ENCODE measurements at regions not wholly inside any gene's neighbourhood (a gene's known extent, or its start where the extent isn't known, plus 50 kb on each side); places are given as distances from the start of the nearest gene placed in this dataset.

- no peak for DNase-seq
Observed at GRCh38 chr12:60052483-60052882, 456.7 kb downstream of the SLC16A7 start.

DNA sequence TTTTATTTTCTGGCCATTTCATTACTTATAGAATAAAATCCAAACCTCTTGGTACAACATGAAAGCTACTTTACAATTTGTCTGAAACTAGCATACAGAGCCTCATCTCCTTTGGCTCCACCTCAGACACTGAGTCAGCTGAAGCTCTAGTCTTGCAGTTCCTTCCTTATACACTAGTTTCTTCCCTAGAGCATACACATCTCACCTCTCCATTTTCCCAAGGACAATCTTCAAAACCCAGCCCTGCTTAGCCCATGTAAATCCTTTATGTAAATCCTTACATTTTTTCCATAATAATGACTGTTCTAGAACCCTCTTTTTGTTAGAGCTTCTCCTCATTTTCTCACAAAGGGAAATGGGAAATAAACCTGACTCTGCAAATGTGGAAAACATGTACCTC is 463.4 kb downstream of the SLC16A7 start:
- no peak for DNase-seq

GRCh38 chr12:60066655-60067054 is 470.8 kb downstream of the SLC16A7 start:
- DNase-seq, result no peak

DNA sequence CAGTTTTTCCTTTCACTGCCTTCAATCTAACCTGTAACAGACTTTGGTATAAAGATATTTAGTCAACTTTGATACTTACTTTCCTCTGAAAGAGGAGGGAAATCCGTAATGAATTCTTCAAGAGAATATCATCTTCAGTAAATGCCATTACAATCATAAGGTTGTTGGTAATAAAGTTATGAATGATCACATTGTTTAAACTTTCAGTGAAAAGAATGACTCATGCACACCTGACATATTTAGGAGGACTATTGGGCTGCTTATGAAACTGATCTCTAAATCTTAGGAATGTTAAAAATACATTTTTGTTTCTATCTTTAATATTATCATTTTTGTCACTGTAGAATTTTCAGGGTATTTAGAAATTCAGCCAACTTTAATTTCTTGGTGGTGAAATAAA is 474.7 kb downstream of the SLC16A7 start:
- DNase-seq, result no peak

DNA sequence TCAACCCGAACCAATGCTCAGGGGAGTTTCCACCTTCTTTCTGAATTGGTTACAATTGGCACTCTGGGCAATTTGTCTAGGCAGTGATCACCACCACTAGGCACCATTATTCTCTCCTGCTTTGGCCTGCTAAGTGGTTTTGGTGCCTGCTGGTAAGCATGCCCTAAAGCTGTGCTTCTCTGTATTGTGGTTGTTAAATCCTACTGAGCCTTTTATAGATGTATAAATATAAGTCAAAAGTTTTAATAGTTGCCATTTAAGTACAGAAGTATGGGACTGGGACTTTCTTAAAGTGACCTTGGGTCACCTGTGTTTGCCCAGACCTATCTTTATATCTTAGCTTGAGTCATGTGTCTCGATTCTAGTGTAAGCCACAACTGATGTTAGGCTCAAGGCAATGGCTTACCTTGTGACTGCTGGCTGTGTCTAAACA is 475.9 kb downstream of the SLC16A7 start:
- no peak for DNase-seq

DNA sequence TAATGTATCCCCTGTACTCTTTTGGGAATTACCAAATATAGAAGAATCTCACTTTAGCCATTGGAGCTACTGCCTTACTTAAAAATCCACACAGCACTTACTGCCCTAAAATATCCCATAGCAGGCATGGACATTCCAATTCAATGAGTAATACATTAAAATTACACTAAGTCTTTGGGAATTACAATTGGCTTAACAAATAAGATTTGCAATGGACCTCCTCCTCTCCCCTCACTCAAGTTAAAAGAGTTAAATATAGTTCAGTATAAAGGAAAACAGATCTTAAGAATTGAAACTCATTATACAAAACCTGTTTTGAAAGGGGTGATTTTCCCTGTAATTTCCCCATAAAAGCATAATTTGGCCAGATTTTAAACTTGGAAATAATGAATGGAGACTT is 477.1 kb downstream of the SLC16A7 start:
- no peak for DNase-seq

DNA sequence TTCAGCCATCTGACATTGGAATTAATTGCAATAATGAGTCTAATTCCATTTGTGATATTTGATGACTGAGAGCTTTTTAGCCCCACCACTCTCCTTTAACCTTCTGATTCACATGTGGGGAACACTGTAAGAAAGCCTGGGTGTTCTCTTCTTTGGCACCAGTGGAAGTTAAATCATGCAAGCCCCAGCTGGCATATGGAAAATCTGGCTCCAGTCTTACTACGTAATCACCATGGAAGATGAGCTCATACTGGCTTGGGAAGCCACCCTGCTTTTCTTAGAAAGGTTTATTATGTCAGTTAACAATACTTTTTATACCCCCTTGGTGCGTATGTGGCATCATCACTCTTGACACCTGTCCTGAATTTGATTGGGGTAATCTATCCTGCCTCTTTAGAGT is 479.3 kb downstream of the SLC16A7 start:
- no peak for DNase-seq

DNA sequence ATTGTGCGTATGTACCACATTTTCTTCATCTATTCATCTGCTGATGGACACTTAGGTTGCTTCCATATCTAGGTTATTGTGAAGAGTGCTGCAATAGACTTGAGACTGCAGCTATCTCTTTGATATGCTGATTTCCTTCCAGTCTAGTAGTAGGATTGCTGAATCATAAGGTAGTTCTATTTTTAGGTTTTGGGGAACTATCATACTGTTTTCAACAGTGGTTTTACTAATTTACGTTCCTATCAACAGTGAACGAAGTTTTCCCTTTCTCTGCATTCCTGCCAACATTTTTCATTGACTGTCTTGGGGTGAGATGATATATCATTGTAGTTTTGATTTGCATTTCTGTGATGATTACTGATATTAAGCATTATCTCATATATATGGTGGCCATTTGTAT is 482.2 kb downstream of the SLC16A7 start:
- no peak for DNase-seq

DNA sequence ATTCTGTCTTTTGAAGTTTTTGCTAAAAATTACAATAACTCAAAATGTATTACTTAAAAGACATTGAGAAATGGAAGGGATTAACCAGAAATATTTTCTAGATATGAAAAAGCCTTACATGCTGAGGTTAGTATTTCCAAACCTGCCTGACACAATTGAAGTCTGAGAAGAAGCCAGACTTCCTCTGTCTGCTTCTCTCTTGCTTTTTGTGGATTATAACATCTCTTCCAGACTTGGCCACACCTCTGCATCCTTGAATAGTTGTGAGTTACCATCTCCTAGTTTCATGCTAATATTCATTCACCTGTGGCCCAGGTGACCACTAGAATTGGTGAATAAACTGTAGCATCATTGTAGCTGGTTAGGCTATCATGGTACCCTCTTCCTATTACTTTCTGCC is 497.6 kb downstream of the SLC16A7 start:
- DNase-seq, result no peak

DNA sequence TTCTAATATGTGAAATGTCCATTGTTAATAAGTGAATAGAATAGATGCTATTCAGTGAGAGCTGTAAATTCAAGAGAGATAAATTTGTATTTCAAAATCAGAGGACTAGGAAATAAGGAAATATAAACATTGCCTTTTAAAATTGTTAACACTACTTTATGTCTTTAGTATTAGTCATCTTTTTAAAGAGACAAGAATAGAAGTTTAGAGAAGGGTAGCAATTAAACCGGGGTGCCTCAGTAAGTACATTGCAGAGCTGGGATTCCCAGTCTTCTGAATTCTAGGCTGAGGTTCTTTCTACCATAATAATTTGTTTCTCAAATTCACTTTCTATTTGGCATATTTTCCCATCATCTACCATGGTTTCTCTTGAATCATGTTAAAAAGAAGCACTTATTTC is 498.6 kb downstream of the SLC16A7 start:
- no peak for DNase-seq

DNA sequence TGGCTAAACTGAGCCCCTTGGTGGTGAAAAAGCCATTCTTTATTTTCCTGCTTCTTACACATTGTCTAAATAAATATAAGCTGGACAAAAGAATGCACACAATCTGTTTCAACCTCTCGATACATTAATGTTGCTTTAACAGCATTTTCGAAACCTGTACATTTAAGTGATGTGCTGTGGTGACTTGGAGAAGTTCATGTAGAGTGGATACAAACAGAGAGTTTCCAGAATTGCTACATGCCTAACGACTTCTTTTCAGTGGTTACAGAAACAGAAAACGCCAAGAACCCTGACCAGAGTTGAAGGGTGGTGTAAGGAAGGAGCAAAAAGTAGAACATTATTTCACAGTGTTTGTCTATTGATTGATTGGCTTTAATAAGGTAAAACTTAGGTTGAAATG is 500.9 kb downstream of the SLC16A7 start:
- no peak for DNase-seq

GRCh38 chr12:60100160-60100559 is 504.3 kb downstream of the SLC16A7 start:
- DNase-seq, result no peak

- DNase-seq, result no peak
Observed at GRCh38 chr12:60100852-60101251, 505.0 kb downstream of the SLC16A7 start.

GRCh38 chr12:60101715-60102114 is 505.9 kb downstream of the SLC16A7 start:
- no peak for DNase-seq

DNA sequence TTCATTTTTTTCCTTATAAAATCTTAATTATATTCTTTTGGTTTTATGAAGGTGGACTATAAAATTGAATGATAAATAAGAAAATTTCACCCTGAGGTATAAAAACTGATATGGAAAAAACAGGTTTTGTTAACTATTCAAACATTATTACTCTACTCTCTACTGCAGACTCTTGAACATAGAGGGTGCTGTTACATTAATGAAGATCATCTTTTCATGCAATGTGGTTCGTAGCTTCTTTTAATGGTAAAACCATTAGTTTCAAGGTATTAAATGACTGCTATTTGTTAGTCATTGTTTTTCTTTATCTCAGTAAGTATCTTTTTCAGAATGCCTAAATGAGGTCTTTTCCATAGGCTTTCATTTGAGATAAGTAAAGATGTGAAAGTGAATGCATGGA is 510.4 kb downstream of the SLC16A7 start:
- no peak for DNase-seq

- no peak for DNase-seq
Observed at GRCh38 chr12:60107992-60108391, 512.2 kb downstream of the SLC16A7 start.

GRCh38 chr12:60112063-60112462 is 516.2 kb downstream of the SLC16A7 start:
- DNase-seq, result no peak

GRCh38 chr12:60112763-60113162 is 516.9 kb downstream of the SLC16A7 start:
- no peak for DNase-seq

DNA sequence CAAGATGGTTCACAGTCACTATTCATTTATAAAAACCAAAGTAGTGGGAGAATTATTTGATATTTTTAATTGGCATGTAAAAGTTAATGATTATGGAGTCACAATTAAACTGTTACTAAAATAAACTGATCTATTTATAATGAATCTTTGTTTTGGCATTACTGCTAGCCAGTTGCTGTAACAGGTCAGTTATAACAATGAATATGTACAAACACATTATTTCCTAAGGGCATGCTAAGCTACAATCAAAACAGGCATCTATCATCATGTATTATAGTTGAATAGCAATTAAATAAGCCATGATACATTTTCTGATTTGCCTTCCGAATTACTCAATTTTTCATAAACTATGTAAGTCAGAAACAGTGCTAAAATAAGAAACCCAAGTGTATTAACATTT is 518.3 kb downstream of the SLC16A7 start:
- no peak for DNase-seq

DNA sequence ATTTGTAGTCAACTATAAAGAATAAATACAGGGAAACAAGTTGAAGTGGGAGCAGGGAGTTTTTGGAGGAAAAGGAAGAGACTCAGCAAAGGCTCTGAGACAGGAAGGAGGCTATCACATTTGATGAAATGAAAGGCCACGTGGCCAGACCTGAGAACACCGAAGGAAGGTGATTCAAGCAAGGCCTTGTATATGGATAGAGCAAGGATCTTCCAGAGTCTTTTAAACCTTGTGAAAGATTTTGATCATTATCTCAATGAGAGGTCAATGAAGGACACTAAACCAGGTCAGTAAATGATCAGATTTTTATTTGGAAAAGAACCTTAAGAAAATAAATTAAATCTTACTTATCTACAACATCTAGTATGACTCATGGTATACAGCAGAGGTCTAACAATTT is 523.5 kb downstream of the SLC16A7 start:
- DNase-seq, result no peak

DNA sequence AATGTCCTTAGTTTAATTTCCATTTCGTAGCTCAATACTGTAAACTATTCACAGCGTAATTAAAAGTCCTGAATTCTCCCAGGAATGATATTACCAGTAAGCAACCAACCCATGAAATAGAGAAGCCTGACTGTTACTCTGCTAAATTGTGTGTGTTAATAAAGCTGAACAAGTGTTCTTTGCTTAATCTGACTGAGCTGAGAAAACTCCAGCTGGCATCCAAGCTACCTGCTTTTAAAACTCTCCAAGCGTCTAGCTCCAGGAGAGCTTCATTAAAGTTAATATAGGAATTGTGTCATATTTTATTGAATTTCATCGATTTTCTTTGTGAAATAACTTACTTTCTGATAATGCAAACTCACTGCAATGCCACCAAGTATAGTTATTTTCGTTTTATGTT is 524.4 kb downstream of the SLC16A7 start:
- no peak for DNase-seq

DNA sequence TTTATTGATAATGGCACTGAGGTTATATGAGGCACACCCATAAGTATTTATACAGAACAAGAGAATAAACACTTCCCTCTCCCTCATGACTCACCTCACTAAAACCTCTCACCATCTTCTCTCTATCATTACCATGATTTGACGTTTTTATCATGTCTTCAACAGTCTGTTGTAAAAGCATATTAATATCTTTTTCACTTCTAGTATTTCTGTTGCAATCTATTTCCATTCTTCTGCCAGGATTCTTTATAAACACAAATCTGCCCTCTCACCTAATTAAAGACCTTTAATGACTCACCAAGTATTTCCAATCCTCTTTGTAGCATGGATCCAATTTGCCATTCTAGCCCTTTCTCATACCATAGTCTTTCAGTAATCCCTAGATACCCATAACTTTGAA is 527.7 kb downstream of the SLC16A7 start:
- no peak for DNase-seq

DNA sequence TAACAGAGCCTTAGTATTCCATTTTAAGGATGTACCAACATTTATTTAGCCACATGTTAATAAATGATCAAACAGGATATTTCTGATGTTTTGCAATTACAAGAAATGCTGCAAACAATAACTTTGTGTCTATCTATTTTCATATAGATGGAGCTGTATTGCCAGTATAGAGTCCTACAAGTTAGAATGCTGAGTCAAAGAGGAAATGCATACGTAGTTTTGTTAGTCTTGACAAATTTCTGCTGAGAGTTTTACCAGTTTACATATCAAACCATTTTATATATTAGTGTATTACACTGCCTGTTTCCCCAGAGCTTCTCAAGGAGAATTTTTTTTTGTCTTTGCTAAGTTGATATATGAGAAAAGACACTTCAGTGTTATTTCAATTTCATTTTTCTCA is 541.7 kb downstream of the SLC16A7 start:
- no peak for DNase-seq

DNA sequence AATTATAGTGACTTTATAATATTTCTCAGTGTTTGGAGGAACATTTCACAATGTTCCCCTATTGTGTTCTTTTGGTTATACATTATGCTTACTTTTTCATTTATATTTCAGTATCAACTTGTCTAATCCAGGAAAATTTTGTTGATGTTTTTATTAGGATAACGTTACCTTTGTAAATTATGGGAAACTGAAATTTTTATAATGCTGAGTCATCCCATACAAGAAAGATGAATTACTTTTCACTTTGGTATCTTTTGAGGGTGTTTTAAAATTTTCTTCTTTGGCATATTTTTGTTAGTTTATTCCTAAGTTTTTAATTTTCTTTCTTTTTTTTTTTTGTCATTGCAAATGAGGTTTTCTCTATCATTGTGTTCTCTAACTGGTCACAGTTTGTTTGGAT is 542.7 kb downstream of the SLC16A7 start:
- no peak for DNase-seq

GRCh38 chr12:60144395-60144794 is 548.6 kb downstream of the SLC16A7 start:
- DNase-seq, result no peak

DNA sequence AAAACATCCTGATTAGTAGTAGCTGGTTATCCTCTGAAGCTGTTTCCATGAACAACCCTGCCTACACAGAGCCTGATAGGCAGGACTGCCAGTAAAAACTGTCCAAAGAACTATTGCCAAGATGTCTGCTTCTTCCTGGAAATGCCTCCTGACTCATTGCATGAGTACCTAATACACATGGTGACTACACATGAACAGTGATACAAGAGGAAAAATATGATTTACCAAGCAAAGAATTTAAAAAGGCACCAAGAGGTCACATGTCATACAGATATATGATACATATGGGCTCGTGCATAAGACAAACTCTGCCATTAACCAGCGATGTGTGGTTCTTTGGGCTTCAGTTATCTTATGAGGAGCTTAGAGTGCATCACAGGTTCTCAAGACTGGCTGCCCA is 552.3 kb downstream of the SLC16A7 start:
- no peak for DNase-seq
